Duodenal mucosa (tissue), 2 donors: ENCODE measurements at regions not wholly inside any gene's neighbourhood (a gene's known extent, or its start where the extent isn't known, plus 50 kb on each side); places are given as distances from the start of the nearest gene placed in this dataset.

Source experiments
- H3K27ac ChIP-seq: one replicate; pipeline ENCODE4 v1.7.0; 2013; ENCODE audit warnings: low read depth, low read length
- H3K27me3 ChIP-seq, 2 donors: one replicate each; pipeline ENCODE4 v1.7.0; 2013; ENCODE audit warnings: low read length in 2 of 2, control low read depth in 1 of 2; ENCODE audit not compliant: insufficient read depth in 2 of 2, control insufficient read depth in 1 of 2
- H3K36me3 ChIP-seq, 2 donors: one replicate each; pipeline ENCODE4 v1.7.0; 2013; ENCODE audit warnings: low read length in 2 of 2, control low read depth in 1 of 2; ENCODE audit not compliant: insufficient read depth in 2 of 2, control insufficient read depth in 1 of 2
- H3K4me1 ChIP-seq, 2 donors: one replicate each; pipeline ENCODE4 v1.7.0; 2013; ENCODE audit warnings: low read length in 2 of 2, control low read depth in 1 of 2; ENCODE audit not compliant: insufficient read depth in 2 of 2, control insufficient read depth in 1 of 2
- H3K4me3 ChIP-seq, 2 donors: one replicate each; pipeline ENCODE4 v1.7.0; 2013; ENCODE audit warnings: low read length in 2 of 2, low read depth in 1 of 2
- H3K9ac ChIP-seq, 2 donors: one replicate each; pipeline ENCODE4 v1.7.0; 2013; ENCODE audit warnings: low read length in 2 of 2, low read depth in 1 of 2
- H3K9me3 ChIP-seq, 2 donors: one replicate each; pipeline ENCODE4 v1.7.0; 2013; ENCODE audit warnings: low read length in 2 of 2, control low read depth in 1 of 2; ENCODE audit not compliant: control insufficient read depth in 1 of 2

DNA sequence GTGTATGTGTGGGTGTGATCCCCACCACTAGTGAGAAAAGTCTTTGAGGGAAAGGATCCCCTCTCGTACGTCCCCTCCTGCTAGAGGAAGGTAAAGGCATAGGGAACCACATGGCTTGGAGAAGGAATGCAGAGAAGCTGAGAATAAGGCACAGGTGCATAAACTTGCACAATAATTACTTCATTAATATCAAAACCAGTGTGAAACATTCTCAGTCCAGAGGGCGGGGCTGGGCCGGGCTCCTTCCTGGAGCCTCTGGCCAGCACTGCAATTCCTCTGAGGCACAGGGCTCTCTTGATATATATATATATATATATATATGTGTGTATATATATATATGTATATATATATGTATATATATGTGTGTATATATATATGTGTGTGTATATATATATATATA, 162.6 kb downstream of the TSEN15 start:
- H3K4me1 ChIP-seq: no peaks in the 10 kb centered on the region
- no peak overlapping the region for H3K9ac ChIP-seq
- no peak overlapping the region for H3K27ac ChIP-seq
- no peaks in the 10 kb centered on the region for H3K36me3 ChIP-seq
- no peaks in the 10 kb centered on the region for H3K27me3 ChIP-seq
- no peaks in the 10 kb centered on the region for H3K9me3 ChIP-seq
- no peak overlapping the region for H3K4me3 ChIP-seq

- H3K9ac ChIP-seq: no peak overlapping the region
- H3K36me3 ChIP-seq: no peaks in the 10 kb centered on the region
- H3K4me1 ChIP-seq: no peaks in the 10 kb centered on the region
- H3K9me3 ChIP-seq: no peaks in the 10 kb centered on the region
- no peaks in the 10 kb centered on the region for H3K27me3 ChIP-seq
- H3K27ac ChIP-seq: no peak overlapping the region
- no peak overlapping the region for H3K4me3 ChIP-seq
Measured at GRCh38 chr1:184215274-184215925, 163.9 kb downstream of the TSEN15 start.

DNA sequence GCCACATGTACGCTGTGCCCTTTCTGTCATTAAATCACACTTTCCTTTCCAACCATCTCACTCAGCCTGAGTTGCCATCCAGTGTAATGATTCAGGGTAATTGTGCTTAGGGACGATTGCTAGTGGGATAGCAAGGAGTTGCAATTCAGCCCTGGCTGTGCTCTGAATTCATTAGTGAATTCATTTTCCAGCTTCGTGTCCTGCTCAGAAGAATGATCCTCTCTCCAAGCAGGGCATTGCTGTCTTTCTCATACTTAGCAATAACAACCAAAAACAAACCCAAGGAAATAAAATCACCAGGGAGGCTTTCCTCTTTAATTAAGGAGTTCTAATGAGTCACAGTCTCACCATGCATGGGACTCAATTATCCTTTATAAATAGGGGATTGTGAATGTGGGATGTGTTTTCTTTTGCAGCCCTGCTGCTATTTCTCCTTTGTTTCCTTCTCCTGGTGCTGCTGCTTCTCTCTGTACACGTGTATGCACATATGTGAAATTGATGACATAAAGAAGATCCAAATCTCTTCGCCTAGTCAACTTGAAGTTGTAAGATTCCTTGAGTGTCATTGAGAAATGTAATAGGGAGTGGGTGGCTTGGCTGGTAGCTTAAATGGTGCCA, 167.0 kb downstream of the TSEN15 start:
- Histone ChIP-seq H3K9me3 (no peaks in the 10 kb centered on the region), H3K36me3 (no peaks in the 10 kb centered on the region), H3K27ac (no peak overlapping the region), H3K9ac (no peak overlapping the region), H3K4me1 (no peaks in the 10 kb centered on the region), H3K4me3 (no peak overlapping the region), H3K27me3 (peaks cover 0 to 5% of the 10 kb centered on the region in 2 donors)

DNA sequence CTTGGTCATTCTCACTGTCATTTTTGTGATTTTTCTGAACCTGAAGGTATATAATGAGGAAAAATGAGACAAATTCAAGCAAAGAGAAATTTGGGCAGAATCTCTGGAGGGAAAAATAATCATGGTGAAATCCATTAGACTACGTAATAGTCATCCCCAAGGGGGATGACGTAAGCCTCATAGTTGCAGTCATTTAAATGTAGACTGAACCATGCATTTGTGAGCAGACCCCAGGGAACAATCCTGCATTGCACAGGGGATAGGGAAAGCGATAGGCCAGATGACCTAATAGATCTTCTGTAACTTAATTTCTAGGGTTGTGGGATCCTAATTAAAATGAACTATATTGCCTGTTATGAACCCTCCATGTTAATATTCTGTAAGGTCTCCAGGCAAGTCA, 167.4 kb upstream of the C1orf21 start:
- Histone ChIP-seq H3K4me3 (no peak overlapping the region), H3K36me3 (no peaks in the 10 kb centered on the region), H3K27me3 (peaks cover 0 to 5% of the 10 kb centered on the region in 2 donors), H3K4me1 (no peaks in the 10 kb centered on the region), H3K9ac (no peak overlapping the region), H3K9me3 (no peaks in the 10 kb centered on the region), H3K27ac (no peak overlapping the region)

GRCh38 chr1:184219883-184220282, 166.9 kb upstream of the C1orf21 start:
- Histone ChIP-seq H3K9ac (no peak overlapping the region), H3K4me1 (no peaks in the 10 kb centered on the region), H3K27me3 (peaks cover 0 to 5% of the 10 kb centered on the region in 2 donors), H3K27ac (no peak overlapping the region), H3K4me3 (no peak overlapping the region), H3K9me3 (no peaks in the 10 kb centered on the region), H3K36me3 (no peaks in the 10 kb centered on the region)

- Histone ChIP-seq H3K9ac (no peak overlapping the region), H3K9me3 (no peaks in the 10 kb centered on the region), H3K36me3 (no peaks in the 10 kb centered on the region), H3K27me3 (peaks cover 0 to 5% of the 10 kb centered on the region in 2 donors), H3K4me3 (no peak overlapping the region), H3K4me1 (no peaks in the 10 kb centered on the region), H3K27ac (no peak overlapping the region)
Measured at GRCh38 chr1:184221087-184221486, 165.7 kb upstream of the C1orf21 start.

GRCh38 chr1:184222652-184223052, 164.2 kb upstream of the C1orf21 start:
- Histone ChIP-seq H3K9me3 (no peaks in the 10 kb centered on the region), H3K4me1 (no peaks in the 10 kb centered on the region), H3K36me3 (no peaks in the 10 kb centered on the region), H3K27me3 (peaks cover 0 to 5% of the 10 kb centered on the region in 2 donors), H3K27ac (no peak overlapping the region), H3K4me3 (no peak overlapping the region), H3K9ac (no peak overlapping the region)

DNA sequence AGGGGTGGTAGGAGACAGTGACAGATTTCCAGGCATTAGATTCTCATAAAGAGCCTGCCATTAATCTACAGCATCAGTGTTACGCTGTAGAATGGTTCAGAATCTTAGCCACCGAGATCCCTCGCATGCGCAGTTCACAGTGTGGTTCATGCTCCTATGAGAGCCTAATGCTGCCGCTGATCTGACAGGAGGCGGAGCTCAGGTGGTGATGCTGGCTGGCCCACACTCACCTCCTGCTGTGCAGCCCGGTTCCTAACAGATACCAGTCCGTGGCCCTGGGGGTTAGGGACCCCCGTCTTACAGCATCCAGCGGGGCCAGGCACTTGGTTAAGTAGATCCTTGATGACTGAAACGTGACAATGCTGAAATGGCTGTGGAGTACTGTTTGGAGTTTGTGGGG, 163.6 kb upstream of the C1orf21 start:
- H3K27ac ChIP-seq: no peak overlapping the region
- H3K27me3 ChIP-seq: peaks cover 0 to 5% of the 10 kb centered on the region in 2 donors
- no peaks in the 10 kb centered on the region for H3K9me3 ChIP-seq
- no peaks in the 10 kb centered on the region for H3K4me1 ChIP-seq
- H3K4me3 ChIP-seq: no peak overlapping the region
- H3K9ac ChIP-seq: no peak overlapping the region
- H3K36me3 ChIP-seq: no peaks in the 10 kb centered on the region

DNA sequence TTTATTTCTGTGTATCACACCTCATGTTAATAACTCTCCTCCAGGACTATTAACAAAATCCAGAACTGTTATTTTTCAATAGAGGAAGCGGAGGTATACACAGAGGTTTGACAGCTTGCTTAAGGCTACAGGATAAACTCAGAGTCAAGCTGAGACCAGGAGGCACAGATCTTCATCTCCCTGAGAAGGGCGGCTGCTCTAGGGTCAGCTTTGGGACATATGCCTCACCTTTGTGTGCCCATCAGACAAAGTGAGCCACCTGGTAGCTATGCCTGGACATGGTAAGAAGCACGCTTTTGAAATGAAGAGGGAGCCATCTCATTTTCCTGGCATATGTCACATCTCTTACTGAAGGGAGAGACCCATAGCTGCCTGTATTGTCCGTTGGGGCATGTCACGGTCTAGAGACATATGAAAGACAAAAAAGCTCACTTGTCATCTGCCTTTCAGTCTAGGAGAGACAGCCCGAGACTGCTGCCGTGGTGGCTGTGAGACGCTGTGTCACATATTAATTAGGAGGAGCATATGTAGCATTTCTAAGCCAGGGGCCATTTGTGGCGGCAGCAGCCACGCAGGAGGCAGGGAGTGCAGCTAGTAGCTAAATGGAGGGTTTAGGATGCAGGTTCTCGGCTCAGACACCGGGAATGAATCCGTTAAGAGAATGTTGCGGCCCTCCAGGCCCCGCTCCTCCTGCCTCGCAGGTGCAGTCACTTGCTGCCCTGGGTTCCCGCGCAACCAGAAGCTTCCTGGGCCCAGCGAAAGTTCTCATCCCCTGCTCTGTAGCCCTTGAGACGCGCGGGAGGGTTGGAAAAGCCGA, 161.3 kb upstream of the C1orf21 start:
- Histone ChIP-seq H3K27ac (no peak overlapping the region), H3K4me3 (no peak overlapping the region), H3K27me3 (peaks cover 0 to 5% of the 10 kb centered on the region in 2 donors), H3K9ac (no peak overlapping the region), H3K9me3 (no peaks in the 10 kb centered on the region), H3K4me1 (no peaks in the 10 kb centered on the region), H3K36me3 (no peaks in the 10 kb centered on the region)

DNA sequence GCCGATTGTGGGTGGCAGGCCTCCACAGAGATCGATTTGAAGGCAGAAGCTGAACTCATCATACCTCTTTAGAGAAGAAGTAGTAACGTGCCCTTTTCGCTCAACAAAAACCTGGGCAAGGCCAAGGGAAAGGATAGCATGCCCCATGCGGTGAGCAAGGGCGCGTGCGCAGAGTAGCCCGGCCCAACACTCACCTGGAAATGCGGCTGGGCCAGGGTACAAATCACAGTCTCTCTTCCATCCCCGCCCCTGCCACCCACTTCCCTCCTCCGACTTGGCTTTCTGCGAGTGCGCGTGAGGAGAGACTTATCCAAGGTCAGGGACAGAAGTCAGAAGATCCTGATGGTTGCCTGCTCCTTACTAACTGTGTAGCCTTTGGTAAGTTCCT, 160.7 kb upstream of the C1orf21 start:
- no peaks in the 10 kb centered on the region for H3K36me3 ChIP-seq
- no peaks in the 10 kb centered on the region for H3K4me1 ChIP-seq
- no peak overlapping the region for H3K27ac ChIP-seq
- no peak overlapping the region for H3K9ac ChIP-seq
- peaks cover 0 to 5% of the 10 kb centered on the region in 2 donors for H3K27me3 ChIP-seq
- H3K9me3 ChIP-seq: no peaks in the 10 kb centered on the region
- H3K4me3 ChIP-seq: no peak overlapping the region
